Spleen (tissue), 7 donors: ENCODE measurements at regions not wholly inside any gene's neighbourhood (a gene's known extent, or its start where the extent isn't known, plus 50 kb on each side); places are given as distances from the start of the nearest gene placed in this dataset.

Experiments used
- CTCF ChIP-seq, 11 experiments: fragments of 200-600 bp in 7 of 11; fragments of 450-650 bp in 4 of 11; sonication (generic) in 4 of 11; IDR thresholded peaks in 8 of 11; conservative IDR thresholded peaks in 3 of 11; 1 replicate in 7 of 11; 2 replicates in 4 of 11; pipeline versions ENCODE4 v1.4.0 to v1.8.0; 2016 to 2021; ENCODE audit warnings: antibody characterized with exemption in 11 of 11, inconsistent platforms in 4 of 11, mild to moderate bottlenecking in 1 of 11
- POLR2A ChIP-seq, 3 donors: fragments of 450-650 bp; IDR thresholded peaks; one replicate each; pipeline ENCODE4 v1.5.1; 2017; ENCODE audit warnings: antibody characterized with exemption in 3 of 3, mild to moderate bottlenecking in 1 of 3
- POLR2AphosphoS5 ChIP-seq, 3 donors: sonication (generic); formaldehyde crosslinking; IDR thresholded peaks; one replicate each; pipeline ENCODE4 v1.5.1; 2017; ENCODE audit warnings: antibody characterized with exemption in 3 of 3
- donor health status: DM: no; HTN: no; CAD: no; lungs with moderate emphysema.
- donor health status: DM: no; HTN: no; CAD: no.
- donor health status: DM: no; HTN: no; CAD: no.

GRCh38 chr13:79226250-79226649 is 179.8 kb downstream of the RBM26 start:
- TF ChIP-seq CTCF (IDR thresholded peaks at IDR 0.05 in 8 of 11, conservative IDR thresholded peaks at IDR 0.05 in 3 of 11) (no peak), POLR2A (IDR thresholded peaks at IDR 0.05) (no peak), POLR2AphosphoS5 (IDR thresholded peaks at IDR 0.05) (no peak)
